SU-DHL-6 (cell line): ENCODE measurements at regions not wholly inside any gene's neighbourhood (a gene's known extent, or its start where the extent isn't known, plus 50 kb on each side); places are given as distances from the start of the nearest gene placed in this dataset.

ENCODE experiments used
- H2AFZ ChIP-seq: fragments of 200-600 bp; sonication (generic); 2 replicates; pipeline ENCODE4 v1.6.1; 2014; ENCODE audit warnings: low read depth, mild to moderate bottlenecking, moderate library complexity, mixed read lengths, antibody characterized with exemption, low read length; ENCODE audit not compliant: severe bottlenecking
- H3F3A ChIP-seq: fragments of 200-600 bp; shearing (Covaris generic); 2 replicates; pipeline ENCODE4 v1.6.0; 2016; ENCODE audit warnings: antibody characterized with exemption, mild to moderate bottlenecking; ENCODE audit not compliant: insufficient read depth
- H3K27ac ChIP-seq: fragments of 200-600 bp; sonication (generic); 2 replicates; pipeline ENCODE4 v1.5.1; 2016; ENCODE audit warnings: low read depth, mild to moderate bottlenecking, low read length, moderate library complexity, mixed read lengths
- H3K27me3 ChIP-seq: fragments of 200-600 bp; sonication (generic), shearing (Covaris generic); 2 replicates; pipeline ENCODE4 v1.6.0; 2014; ENCODE audit warnings: mild to moderate bottlenecking, low read length
- H3K36me3 ChIP-seq: fragments of 200-600 bp; sonication (generic); 2 replicates; pipeline ENCODE4 v1.6.1; 2014; ENCODE audit warnings: mild to moderate bottlenecking, low read length, mixed read lengths
- H3K4me2 ChIP-seq: fragments of 300-600, 200-600 bp; shearing (Covaris generic), sonication (generic); 2 replicates; pipeline ENCODE4 v1.6.0; 2014; ENCODE audit warnings: low read length, low read depth, mild to moderate bottlenecking; ENCODE audit not compliant: poor library complexity, severe bottlenecking
- H3K4me3 ChIP-seq: fragments of 200-600 bp; sonication (generic); 2 replicates; pipeline ENCODE4 v1.5.1; 2014; ENCODE audit warnings: antibody characterized with exemption, low read length, mild to moderate bottlenecking, mixed read lengths; ENCODE audit not compliant: insufficient read depth, poor library complexity, severe bottlenecking
- H3K79me2 ChIP-seq: fragments of 200-600 bp; sonication (generic); 2 replicates; pipeline ENCODE4 v1.6.1; 2014; ENCODE audit warnings: mild to moderate bottlenecking, low read length, moderate library complexity; ENCODE audit not compliant: insufficient read depth
- H3K9ac ChIP-seq: fragments of 200-600 bp; sonication (generic); 2 replicates; pipeline ENCODE4 v1.7.0; 2014; ENCODE audit warnings: mild to moderate bottlenecking, low read length
- H3K9me2 ChIP-seq: fragments of 200-600 bp; sonication (generic); replicated peaks from 2 replicates; pipeline ENCODE4 v1.6.1; 2014; ENCODE audit warnings: low read length; ENCODE audit not compliant: insufficient read depth
- H3K9me3 ChIP-seq: fragments of 200-600 bp; sonication (generic); 2 replicates; pipeline ENCODE4 v1.6.1; 2014; ENCODE audit warnings: low read length, mixed read lengths; ENCODE audit not compliant: insufficient read depth
- H4K20me1 ChIP-seq: fragments of 200-600 bp; sonication (generic); 2 replicates; pipeline ENCODE4 v1.6.1; 2014; ENCODE audit warnings: low read depth, mild to moderate bottlenecking, antibody characterized with exemption, low read length, moderate library complexity, mixed read lengths
- EZH2phosphoT487 ChIP-seq: fragments of 200-600 bp; sonication (generic), shearing (Covaris generic); conservative IDR thresholded peaks from 2 replicates; pipeline ENCODE4 v1.6.1; 2018; ENCODE audit warnings: mild to moderate bottlenecking, antibody characterized with exemption, low read length, moderate library complexity, mixed read lengths
- TF ChIP-seq, protein P1 (sequence below): fragments of 200-600 bp; sonication (generic); IDR thresholded peaks from one replicate; pipeline ENCODE4 v1.5.1; 2017; ENCODE audit warnings: antibody characterized with exemption, mild to moderate bottlenecking, low read length, moderate library complexity; ENCODE audit not compliant: insufficient read depth, poor library complexity, severe bottlenecking

GRCh38 chr4:93994175-93994994 lies 165.8 kb downstream of the ATOH1 start:
- no peaks in the 10 kb centered on the region for H3K27me3 ChIP-seq
- TF ChIP-seq, protein P1, sequence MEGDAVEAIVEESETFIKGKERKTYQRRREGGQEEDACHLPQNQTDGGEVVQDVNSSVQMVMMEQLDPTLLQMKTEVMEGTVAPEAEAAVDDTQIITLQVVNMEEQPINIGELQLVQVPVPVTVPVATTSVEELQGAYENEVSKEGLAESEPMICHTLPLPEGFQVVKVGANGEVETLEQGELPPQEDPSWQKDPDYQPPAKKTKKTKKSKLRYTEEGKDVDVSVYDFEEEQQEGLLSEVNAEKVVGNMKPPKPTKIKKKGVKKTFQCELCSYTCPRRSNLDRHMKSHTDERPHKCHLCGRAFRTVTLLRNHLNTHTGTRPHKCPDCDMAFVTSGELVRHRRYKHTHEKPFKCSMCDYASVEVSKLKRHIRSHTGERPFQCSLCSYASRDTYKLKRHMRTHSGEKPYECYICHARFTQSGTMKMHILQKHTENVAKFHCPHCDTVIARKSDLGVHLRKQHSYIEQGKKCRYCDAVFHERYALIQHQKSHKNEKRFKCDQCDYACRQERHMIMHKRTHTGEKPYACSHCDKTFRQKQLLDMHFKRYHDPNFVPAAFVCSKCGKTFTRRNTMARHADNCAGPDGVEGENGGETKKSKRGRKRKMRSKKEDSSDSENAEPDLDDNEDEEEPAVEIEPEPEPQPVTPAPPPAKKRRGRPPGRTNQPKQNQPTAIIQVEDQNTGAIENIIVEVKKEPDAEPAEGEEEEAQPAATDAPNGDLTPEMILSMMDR = no peak
- no peak for TF ChIP-seq EZH2phosphoT487
- H3K79me2 ChIP-seq = no peaks in the 10 kb centered on the region
- H4K20me1 ChIP-seq = no peaks in the 10 kb centered on the region
- no peak overlapping the region for H3K27ac ChIP-seq
- H3K9me3 ChIP-seq = no peaks in the 10 kb centered on the region
- H3K9me2 ChIP-seq = no peaks in the 10 kb centered on the region
- H3K4me3 ChIP-seq = no peak overlapping the region
- H2AFZ ChIP-seq = no peak overlapping the region
- H3K36me3 ChIP-seq = no peaks in the 10 kb centered on the region
- no peak overlapping the region for H3K4me2 ChIP-seq
- no peak overlapping the region for H3K9ac ChIP-seq
- H3F3A ChIP-seq = no peaks in the 10 kb centered on the region

DNA sequence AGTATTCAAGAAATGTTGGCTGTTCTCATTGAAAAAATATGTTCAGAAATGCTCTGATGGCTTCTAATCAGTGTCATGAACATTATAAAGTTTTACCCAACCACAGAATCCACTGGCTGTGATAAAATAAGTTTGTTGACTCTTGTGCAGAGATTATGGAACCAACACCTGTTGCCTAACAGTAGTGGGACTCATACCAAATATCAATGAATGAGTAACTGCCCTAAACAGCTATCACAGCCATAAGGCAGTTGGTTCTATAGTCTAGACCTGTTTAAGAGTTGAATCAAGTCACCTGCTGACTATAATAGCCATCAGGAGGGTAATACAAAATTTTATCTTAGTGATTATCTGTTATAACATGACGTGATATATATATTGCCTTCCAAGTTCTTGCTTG lies 168.3 kb downstream of the ATOH1 start:
- H3K27me3 ChIP-seq = no peaks in the 10 kb centered on the region
- TF ChIP-seq, protein P1 = no peak
- no peak for TF ChIP-seq EZH2phosphoT487
- H3K4me3 ChIP-seq = no peak overlapping the region
- no peaks in the 10 kb centered on the region for H3K9me3 ChIP-seq
- no peak overlapping the region for H2AFZ ChIP-seq
- no peaks in the 10 kb centered on the region for H3K9me2 ChIP-seq
- H4K20me1 ChIP-seq = no peaks in the 10 kb centered on the region
- no peak overlapping the region for H3K4me2 ChIP-seq
- no peaks in the 10 kb centered on the region for H3F3A ChIP-seq
- no peak overlapping the region for H3K9ac ChIP-seq
- no peaks in the 10 kb centered on the region for H3K79me2 ChIP-seq
- H3K36me3 ChIP-seq = no peaks in the 10 kb centered on the region
- H3K27ac ChIP-seq = no peak overlapping the region

DNA sequence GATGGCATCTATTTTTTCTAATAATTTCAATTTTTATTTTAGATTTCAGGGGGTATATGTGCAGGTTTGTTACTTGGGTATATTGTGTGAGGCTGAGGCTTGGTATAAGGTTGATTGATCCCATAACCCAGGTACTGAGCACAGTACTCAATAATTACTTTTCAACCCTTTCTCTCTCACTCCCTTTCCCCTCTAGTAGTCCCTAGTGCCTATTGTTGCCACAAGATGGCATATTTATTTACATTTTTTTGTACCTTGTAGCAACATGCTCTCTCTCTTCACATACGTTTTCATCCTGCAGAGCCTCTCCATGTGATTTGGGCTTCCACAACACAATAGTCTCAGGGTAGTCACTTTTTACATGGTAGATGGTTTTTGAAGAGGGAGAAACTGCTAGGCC lies 172.0 kb downstream of the ATOH1 start:
- H2AFZ ChIP-seq = no peak overlapping the region
- no peak overlapping the region for H3K4me2 ChIP-seq
- H3K4me3 ChIP-seq = no peak overlapping the region
- no peaks in the 10 kb centered on the region for H3K36me3 ChIP-seq
- no peaks in the 10 kb centered on the region for H3K27me3 ChIP-seq
- no peaks in the 10 kb centered on the region for H3F3A ChIP-seq
- no peaks in the 10 kb centered on the region for H3K9me2 ChIP-seq
- no peak overlapping the region for H3K9ac ChIP-seq
- TF ChIP-seq, protein P1 = no peak
- no peak for TF ChIP-seq EZH2phosphoT487
- no peaks in the 10 kb centered on the region for H4K20me1 ChIP-seq
- no peak overlapping the region for H3K27ac ChIP-seq
- H3K79me2 ChIP-seq = no peaks in the 10 kb centered on the region
- no peaks in the 10 kb centered on the region for H3K9me3 ChIP-seq
